HL-60 (cell line): ENCODE measurements at regions not wholly inside any gene's neighbourhood (a gene's known extent, or its start where the extent isn't known, plus 50 kb on each side); places are given as distances from the start of the nearest gene placed in this dataset.

ENCODE experiments used
- CTCF ChIP-seq: IDR thresholded peaks from one replicate; pipeline ENCODE4 v1.5.1; 2011; ENCODE audit warnings: low read length, control low read depth, inconsistent platforms; ENCODE audit not compliant: insufficient read depth
- GABPA ChIP-seq: IDR thresholded peaks from 2 replicates; pipeline ENCODE4 v1.6.1; 2012; ENCODE audit warnings: low read depth
- POLR2AphosphoS5 ChIP-seq: IDR thresholded peaks from 2 replicates; pipeline ENCODE4 v1.6.1; 2012; ENCODE audit warnings: low read depth
- SPI1 ChIP-seq: IDR thresholded peaks from 2 replicates; pipeline ENCODE4 v1.6.1; 2012; ENCODE audit warnings: low read depth, mild to moderate bottlenecking, borderline replicate concordance
- TF ChIP-seq, protein P1 (sequence below): IDR thresholded peaks from 2 replicates; pipeline ENCODE4 v1.6.1; 2012; ENCODE audit warnings: low read depth; ENCODE audit not compliant: insufficient replicate concordance

DNA sequence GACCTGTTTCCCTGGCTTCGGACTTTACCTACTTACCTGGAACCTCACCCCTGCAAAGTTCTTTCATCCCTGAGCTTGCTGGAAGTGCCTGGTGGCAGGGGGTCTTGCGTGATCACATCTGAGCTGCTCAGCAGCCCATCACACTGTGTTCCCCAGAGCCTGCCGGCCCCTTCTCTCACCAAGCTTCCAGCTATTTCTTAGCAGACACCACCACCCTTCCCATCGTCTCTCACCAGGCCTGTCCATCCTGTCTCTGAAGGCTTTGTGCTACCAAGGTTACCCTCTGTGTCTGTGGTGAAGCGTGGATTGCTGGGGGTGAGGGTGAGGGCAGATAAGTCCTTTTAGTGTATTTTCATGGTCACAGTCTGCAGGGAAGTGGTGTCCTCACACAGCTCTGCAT is 78.8 kb upstream of the NRXN3 start:
- no peak for TF ChIP-seq CTCF
- TF ChIP-seq SPI1, result no peak
- TF ChIP-seq, protein P1, sequence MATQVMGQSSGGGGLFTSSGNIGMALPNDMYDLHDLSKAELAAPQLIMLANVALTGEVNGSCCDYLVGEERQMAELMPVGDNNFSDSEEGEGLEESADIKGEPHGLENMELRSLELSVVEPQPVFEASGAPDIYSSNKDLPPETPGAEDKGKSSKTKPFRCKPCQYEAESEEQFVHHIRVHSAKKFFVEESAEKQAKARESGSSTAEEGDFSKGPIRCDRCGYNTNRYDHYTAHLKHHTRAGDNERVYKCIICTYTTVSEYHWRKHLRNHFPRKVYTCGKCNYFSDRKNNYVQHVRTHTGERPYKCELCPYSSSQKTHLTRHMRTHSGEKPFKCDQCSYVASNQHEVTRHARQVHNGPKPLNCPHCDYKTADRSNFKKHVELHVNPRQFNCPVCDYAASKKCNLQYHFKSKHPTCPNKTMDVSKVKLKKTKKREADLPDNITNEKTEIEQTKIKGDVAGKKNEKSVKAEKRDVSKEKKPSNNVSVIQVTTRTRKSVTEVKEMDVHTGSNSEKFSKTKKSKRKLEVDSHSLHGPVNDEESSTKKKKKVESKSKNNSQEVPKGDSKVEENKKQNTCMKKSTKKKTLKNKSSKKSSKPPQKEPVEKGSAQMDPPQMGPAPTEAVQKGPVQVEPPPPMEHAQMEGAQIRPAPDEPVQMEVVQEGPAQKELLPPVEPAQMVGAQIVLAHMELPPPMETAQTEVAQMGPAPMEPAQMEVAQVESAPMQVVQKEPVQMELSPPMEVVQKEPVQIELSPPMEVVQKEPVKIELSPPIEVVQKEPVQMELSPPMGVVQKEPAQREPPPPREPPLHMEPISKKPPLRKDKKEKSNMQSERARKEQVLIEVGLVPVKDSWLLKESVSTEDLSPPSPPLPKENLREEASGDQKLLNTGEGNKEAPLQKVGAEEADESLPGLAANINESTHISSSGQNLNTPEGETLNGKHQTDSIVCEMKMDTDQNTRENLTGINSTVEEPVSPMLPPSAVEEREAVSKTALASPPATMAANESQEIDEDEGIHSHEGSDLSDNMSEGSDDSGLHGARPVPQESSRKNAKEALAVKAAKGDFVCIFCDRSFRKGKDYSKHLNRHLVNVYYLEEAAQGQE, result no peak
- TF ChIP-seq GABPA, result no peak
- no peak for TF ChIP-seq POLR2AphosphoS5
